Upper lobe of left lung (tissue), 6 donors: ENCODE measurements at regions not wholly inside any gene's neighbourhood (a gene's known extent, or its start where the extent isn't known, plus 50 kb on each side); places are given as distances from the start of the nearest gene placed in this dataset.

Experiments
- ATAC-seq, 2 donors: fragments of 200-7000 bp; cut with Tn5 transposase; one replicate each; pipeline ENCODE4 v1.9.1; 2022; ENCODE audit warnings: mild to moderate bottlenecking in 2 of 2, moderate library complexity in 2 of 2; ENCODE audit not compliant: low FRiP score in 2 of 2
- DNase-seq, 2 donors: peaks; one replicate each; pipeline ENCODE4 v3.0.0-alpha.2; 2019 to 2020
- H3K27ac ChIP-seq, 4 donors: fragments of 200-600 bp; sonication (generic); one replicate each; pipeline ENCODE4 v1.5.1; 2016 to 2019
- H3K27me3 ChIP-seq, 4 donors: fragments of 200-600 bp; sonication (generic); one replicate each; pipeline ENCODE4 v1.5.1; 2017 to 2019
- H3K36me3 ChIP-seq, 4 donors: fragments of 200-600 bp; sonication (generic); one replicate each; pipeline ENCODE4 v1.5.1; 2016 to 2019
- H3K4me1 ChIP-seq, 4 donors: fragments of 200-600 bp; sonication (generic); one replicate each; pipeline ENCODE4 v1.5.1; 2018 to 2019
- H3K4me3 ChIP-seq, 4 donors: fragments of 200-600 bp; sonication (generic); one replicate each; pipeline ENCODE4 v1.5.1; 2017 to 2019; ENCODE audit warnings: mild to moderate bottlenecking in 2 of 4, moderate library complexity in 1 of 4
- H3K9me3 ChIP-seq, 4 donors: fragments of 200-600 bp; sonication (generic); one replicate each; pipeline ENCODE4 v1.5.1; 2018 to 2019
- EP300 ChIP-seq, 4 donors: sonication (generic); formaldehyde crosslinking; IDR thresholded peaks; one replicate each; pipeline ENCODE4 v1.5.1; 2017; ENCODE audit warnings: antibody characterized with exemption in 4 of 4, control low read depth in 2 of 4
- POLR2A ChIP-seq, 4 donors: fragments of 450-650 bp; IDR thresholded peaks; one replicate each; pipeline ENCODE4 v1.5.1; 2016 to 2017; ENCODE audit warnings: antibody characterized with exemption in 4 of 4, mild to moderate bottlenecking in 2 of 4
- POLR2AphosphoS5 ChIP-seq, 2 donors: sonication (generic); formaldehyde crosslinking; IDR thresholded peaks; one replicate each; pipeline ENCODE4 v1.5.1; 2017; ENCODE audit warnings: antibody characterized with exemption in 2 of 2
- WGBS, 2 donors: methylation state at CpG; one replicate each; pipeline ENCODE4 v1.1.5; 2017 to 2018; 5-methylcytosine and 5-hydroxymethylcytosine counted together
- TF ChIP-seq, protein P1 (sequence below), 6 experiments: fragments of 450-650 bp in 4 of 6; fragments of 200-600 bp in 2 of 6; sonication (generic) in 2 of 6; IDR thresholded peaks; one replicate each; pipeline ENCODE4 v1.5.1; 2016 to 2019; ENCODE audit warnings: antibody characterized with exemption in 6 of 6
- donor health status: DM: no; HTN: no; CAD: no; lungs with moderate emphysema.
- donor health status: DM: no; HTN: yes; CAD: no; lungs with severe emphysema.

DNA sequence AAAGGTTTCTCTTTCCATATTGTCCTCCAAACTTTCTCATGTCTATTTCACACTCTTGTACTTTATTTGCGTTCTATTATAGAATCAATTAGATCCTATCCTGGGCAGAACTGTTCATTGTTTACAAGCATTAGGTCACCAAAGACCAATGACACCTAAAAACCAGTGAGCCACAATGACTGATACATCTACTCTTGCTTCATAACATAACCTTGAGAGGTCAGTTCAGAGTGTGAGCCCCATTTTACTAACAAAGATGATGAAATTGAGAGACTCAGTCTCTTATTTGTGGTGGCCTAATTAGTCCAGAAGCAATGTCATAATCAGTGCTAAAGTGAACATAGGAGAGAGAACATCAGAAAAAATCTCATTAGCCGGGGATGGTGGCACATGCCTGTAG, 248.9 kb upstream of the RBBP8 start:
- H3K4me3 ChIP-seq: no peak overlapping the region
- ATAC-seq (no peak), DNase-seq (no peak)
- TF ChIP-seq POLR2A (IDR thresholded peaks at IDR 0.05) (no peak), EP300 (IDR thresholded peaks at IDR 0.05) (no peak), POLR2AphosphoS5 (IDR thresholded peaks at IDR 0.05) (no peak)
- TF ChIP-seq, protein P1, sequence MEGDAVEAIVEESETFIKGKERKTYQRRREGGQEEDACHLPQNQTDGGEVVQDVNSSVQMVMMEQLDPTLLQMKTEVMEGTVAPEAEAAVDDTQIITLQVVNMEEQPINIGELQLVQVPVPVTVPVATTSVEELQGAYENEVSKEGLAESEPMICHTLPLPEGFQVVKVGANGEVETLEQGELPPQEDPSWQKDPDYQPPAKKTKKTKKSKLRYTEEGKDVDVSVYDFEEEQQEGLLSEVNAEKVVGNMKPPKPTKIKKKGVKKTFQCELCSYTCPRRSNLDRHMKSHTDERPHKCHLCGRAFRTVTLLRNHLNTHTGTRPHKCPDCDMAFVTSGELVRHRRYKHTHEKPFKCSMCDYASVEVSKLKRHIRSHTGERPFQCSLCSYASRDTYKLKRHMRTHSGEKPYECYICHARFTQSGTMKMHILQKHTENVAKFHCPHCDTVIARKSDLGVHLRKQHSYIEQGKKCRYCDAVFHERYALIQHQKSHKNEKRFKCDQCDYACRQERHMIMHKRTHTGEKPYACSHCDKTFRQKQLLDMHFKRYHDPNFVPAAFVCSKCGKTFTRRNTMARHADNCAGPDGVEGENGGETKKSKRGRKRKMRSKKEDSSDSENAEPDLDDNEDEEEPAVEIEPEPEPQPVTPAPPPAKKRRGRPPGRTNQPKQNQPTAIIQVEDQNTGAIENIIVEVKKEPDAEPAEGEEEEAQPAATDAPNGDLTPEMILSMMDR (IDR thresholded peaks at IDR 0.05): no peak
- 82 to 97% methylated on average over 2 of the region's 2 CpGs for WGBS, 2 donors
- no peak overlapping the region for H3K27ac ChIP-seq
- peaks cover 0 to 18% (median 14%) of the 10 kb centered on the region in 4 donors for H3K4me1 ChIP-seq
- H3K36me3 ChIP-seq: no peaks in the 10 kb centered on the region
- no peaks in the 10 kb centered on the region for H3K27me3 ChIP-seq
- H3K9me3 ChIP-seq: no peaks in the 10 kb centered on the region

DNA sequence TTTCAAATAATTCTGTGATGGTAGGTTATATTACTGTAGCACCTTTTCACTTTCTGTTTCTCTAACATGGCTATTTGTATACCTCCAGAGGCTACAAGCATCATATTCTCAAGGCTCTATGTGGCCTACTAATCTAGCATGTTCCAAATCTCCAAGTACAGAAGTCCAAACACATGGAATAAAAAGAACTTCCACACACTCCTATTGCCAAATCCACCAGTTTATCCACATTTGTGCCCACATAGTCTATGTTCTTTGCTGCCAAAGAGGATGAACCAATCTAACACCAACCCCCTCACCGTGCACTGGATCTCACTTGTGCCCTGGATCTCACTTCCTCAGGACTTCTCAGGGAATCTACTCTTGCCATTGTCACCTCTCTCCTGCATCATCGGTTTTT, 247.3 kb upstream of the RBBP8 start:
- no peak overlapping the region for H3K4me3 ChIP-seq

DNA sequence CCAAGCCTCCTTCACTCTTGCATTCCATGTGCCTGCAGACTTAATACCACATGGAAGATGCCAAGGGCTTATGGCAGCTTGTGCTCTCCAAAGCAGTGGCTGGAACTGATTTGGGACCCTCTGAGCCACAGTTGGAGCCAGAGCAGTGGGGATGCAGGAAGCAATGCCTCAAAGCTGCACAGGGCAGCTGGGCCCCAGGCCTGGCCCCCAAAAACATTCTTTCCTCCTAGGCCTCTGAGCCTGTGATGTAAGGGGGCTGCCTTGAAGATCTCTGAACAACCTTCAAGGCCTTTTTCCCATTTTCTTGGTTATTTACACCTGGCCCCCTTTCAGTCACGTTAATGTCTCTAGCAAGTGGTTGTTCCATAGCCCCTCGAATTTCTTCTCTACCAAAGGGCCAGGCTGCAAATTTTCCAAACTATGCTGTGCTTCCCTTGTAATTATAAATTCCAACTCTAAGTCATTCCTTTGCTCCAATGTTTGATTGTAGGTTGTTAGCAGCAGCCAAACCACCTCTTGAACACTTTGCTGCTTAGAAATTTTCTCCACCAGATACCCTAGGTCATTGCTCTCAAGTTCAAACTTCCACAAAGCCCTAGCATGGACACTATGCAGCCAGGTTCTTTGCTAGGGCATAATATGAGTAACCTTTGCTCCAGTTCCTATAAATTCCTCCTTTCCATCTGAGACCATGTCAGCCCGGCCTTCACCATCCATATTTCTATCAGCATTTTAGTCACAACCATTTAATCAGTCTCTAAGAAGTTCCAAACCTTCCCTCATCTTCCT, 245.0 kb upstream of the RBBP8 start:
- no peaks in the 10 kb centered on the region for H3K27me3 ChIP-seq
- peak in 1 of 2 donors; percentile 2 for DNase-seq
- no peaks in the 10 kb centered on the region for H3K36me3 ChIP-seq
- ATAC-seq: no peak
- H3K27ac ChIP-seq: no peak overlapping the region
- WGBS, 2 donors: 60 to 63% methylated on average over 3 of the region's 3 CpGs
- H3K9me3 ChIP-seq: no peaks in the 10 kb centered on the region
- peaks cover 3 to 22% (median 12%) of the 10 kb centered on the region in 4 donors for H3K4me1 ChIP-seq
- H3K4me3 ChIP-seq: no peak overlapping the region
- TF ChIP-seq, protein P1 (IDR thresholded peaks at IDR 0.05): no peak
- no peak for TF ChIP-seq POLR2AphosphoS5 (IDR thresholded peaks at IDR 0.05)
- TF ChIP-seq EP300 (IDR thresholded peaks at IDR 0.05): no peak
- TF ChIP-seq POLR2A (IDR thresholded peaks at IDR 0.05): no peak

More for the DNA sequence above, 247.3 kb upstream of the RBBP8 start:
- TF ChIP-seq POLR2AphosphoS5 (IDR thresholded peaks at IDR 0.05) (no peak), EP300 (IDR thresholded peaks at IDR 0.05) (no peak), POLR2A (IDR thresholded peaks at IDR 0.05) (no peak)
- TF ChIP-seq, protein P1 (IDR thresholded peaks at IDR 0.05): no peak
- ATAC-seq (no peak), DNase-seq (no peak)
- WGBS, 2 donors: 97% methylated on average over 2 of the region's 2 CpGs
- Histone ChIP-seq H3K27ac (no peak overlapping the region), H3K9me3 (no peaks in the 10 kb centered on the region), H3K27me3 (no peaks in the 10 kb centered on the region), H3K4me1 (peaks cover 3 to 23% (median 20%) of the 10 kb centered on the region in 4 donors), H3K36me3 (no peaks in the 10 kb centered on the region)

DNA sequence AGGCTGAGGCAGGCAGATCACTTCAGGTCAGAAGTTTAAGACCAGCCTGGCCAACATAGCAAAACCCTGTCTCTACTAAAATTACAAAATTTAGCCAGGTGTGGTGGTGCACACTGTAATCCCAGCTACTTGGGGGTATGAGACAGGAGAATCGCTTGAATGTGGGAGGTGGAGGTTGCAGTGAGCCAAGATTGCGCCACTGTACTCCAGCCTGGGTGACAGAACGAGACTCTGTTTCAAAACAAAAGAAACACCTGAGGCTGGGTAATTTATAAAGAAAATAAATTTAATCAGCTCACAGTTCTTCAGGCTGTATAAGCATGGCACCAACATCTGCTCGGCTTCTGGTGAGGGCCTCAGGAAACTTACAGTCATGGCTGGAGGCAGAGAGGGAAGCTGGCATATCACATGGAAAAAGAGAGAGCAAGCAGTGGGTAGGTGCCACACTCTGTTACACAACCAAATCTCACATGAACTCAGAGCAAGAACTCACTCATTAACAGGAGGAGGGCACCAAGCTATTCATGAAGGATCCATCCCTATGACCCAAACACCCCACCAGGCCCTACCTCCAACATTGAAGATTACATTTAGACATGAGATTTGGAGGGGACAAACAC, 244.1 kb upstream of the RBBP8 start:
- no peak for DNase-seq

More for the DNA sequence above, 244.1 kb upstream of the RBBP8 start:
- no peak for ATAC-seq
- TF ChIP-seq POLR2AphosphoS5 (IDR thresholded peaks at IDR 0.05): no peak
- TF ChIP-seq, protein P1 (IDR thresholded peaks at IDR 0.05): no peak
- Histone ChIP-seq H3K4me1 (peaks cover 3 to 19% (median 11%) of the 10 kb centered on the region in 4 donors), H3K27me3 (no peaks in the 10 kb centered on the region), H3K9me3 (no peaks in the 10 kb centered on the region), H3K36me3 (no peaks in the 10 kb centered on the region), H3K27ac (no peak overlapping the region), H3K4me3 (no peak overlapping the region)
- WGBS, 2 donors: 87 to 92% methylated on average over 4 of the region's 4 CpGs
